ENCODE measurements at regions not wholly inside any gene's neighbourhood (a gene's known extent, or its start where the extent isn't known, plus 50 kb on each side); places are given as distances from the start of the nearest gene placed in this dataset.

DNA sequence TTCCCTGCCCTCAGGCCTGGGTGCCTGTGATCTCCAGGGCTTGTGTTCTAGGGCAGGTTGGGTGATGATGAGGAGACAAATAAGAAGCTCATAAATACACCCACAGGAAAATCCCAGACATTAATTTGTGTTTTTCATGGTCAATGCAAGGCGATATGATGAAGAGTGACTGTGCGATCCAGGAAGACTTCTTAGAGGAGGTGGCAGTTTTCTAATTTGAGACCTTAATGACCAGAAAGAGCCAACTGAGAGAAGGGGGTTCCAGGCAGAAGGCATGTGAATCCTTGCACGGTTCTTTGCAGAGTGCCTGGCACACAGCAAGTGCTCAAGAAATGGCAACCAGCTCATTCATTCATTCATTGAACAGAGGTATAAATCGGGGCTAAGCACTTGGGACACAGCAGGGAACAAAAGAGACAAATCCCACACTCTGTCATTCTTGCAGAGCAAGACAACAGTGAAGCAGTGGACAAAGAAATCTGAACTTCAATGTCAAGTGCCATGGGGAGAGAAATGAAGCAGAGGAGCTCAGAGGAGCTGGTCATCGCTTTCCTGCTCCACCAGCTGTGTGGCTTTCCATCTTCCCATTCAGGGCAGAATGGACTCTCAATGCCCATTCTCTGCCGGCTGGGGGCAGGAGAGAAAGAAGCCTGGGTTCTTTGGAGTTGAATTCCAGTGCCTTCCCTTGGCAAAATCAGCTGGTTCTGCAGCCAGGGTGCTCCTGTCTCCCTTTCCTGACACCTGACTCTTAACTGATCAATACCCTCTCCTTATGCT is 128.3 kb downstream of the AACS start:
- peaks cover 4% of the 10 kb centered on the region for H3K4me1 ChIP-seq (ENCODE audit: low read depth)
- DNase-seq (ENCODE audit: low read depth in 1 of 2, low spot score in 1 of 2): no peak
- H3K9me3 ChIP-seq (ENCODE audit: low read depth): no peaks in the 10 kb centered on the region
- no peak for TF ChIP-seq CTCF (IDR thresholded peaks at IDR 0.05; ENCODE audit: low read depth, low read length)
- no peaks in the 10 kb centered on the region for H3K36me3 ChIP-seq
- no peak overlapping the region for H3K4me3 ChIP-seq
- H3K27ac ChIP-seq: no peak overlapping the region
- H3K27me3 ChIP-seq: peaks cover 17% of the 10 kb centered on the region

DNA sequence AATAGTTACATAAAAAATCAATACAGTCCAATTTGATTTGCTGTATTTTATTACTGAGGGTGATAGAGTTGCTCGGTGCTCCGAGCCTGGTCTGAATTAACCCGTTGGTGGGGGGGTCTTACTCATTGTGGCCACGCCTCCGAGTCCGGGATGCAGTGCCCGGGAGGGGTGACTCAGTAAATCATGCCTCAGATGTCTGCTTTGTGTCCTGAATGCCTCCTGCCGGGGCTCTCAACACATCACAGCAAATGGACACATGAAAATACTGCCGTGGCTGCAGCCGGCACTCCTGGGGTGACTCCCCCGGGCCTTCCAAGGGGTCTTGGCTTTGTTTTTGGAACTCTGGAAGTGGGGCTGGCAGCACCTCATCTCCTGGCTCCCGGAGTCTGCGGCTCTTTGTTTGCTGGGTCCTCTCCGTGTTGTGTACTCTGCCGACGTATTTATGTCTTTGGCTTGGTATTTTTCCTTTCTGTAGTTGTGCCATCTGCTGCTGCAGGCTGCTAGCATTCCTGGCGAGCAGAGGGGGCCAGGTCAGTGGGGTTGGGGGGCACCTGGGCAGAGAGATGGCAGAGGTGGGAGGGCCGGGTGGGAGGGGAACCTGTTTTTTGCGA is 129.0 kb downstream of the AACS start:
- Histone ChIP-seq H3K36me3 (no peaks in the 10 kb centered on the region), H3K27ac (no peak overlapping the region), H3K27me3 (peaks cover 10% of the 10 kb centered on the region), H3K9me3 (ENCODE audit: low read depth) (no peaks in the 10 kb centered on the region), H3K4me1 (ENCODE audit: low read depth) (no peaks in the 10 kb centered on the region), H3K4me3 (no peak overlapping the region)
- no peak for TF ChIP-seq CTCF (IDR thresholded peaks at IDR 0.05; ENCODE audit: low read depth, low read length)
- DNase-seq (ENCODE audit: low read depth in 1 of 2, low spot score in 1 of 2): no peak

GRCh38 chr12:125194987-125195386 is 129.8 kb downstream of the AACS start:
- Histone ChIP-seq H3K4me1 (ENCODE audit: low read depth) (no peaks in the 10 kb centered on the region), H3K4me3 (no peak overlapping the region), H3K27me3 (peaks cover 2% of the 10 kb centered on the region), H3K27ac (no peak overlapping the region), H3K9me3 (ENCODE audit: low read depth) (no peaks in the 10 kb centered on the region), H3K36me3 (no peaks in the 10 kb centered on the region)
- DNase-seq (ENCODE audit: low read depth in 1 of 2, low spot score in 1 of 2): peak in 1 of 2 donors; percentile 45
- no peak for TF ChIP-seq CTCF (IDR thresholded peaks at IDR 0.05; ENCODE audit: low read depth, low read length)

DNA sequence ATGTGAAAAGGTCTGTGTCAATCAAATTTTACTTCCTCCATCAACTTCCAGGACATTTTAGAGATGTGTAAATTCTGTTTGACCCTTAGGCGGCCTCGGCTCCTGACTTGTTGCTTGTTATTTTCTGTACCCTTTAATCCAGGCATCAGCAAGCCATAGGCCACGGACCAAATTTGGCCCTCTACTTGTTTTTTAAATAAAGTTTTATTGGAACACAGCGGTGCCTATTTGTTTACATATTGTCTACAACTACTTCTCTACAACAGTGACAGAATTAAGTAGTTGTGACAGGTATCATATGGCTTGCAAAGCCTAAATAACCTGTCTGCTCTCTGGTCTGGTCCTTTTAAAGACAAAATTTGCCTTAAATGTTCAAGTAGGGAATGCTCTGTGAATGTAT is 132.1 kb downstream of the AACS start:
- H3K27ac ChIP-seq: no peak overlapping the region
- no peak for DNase-seq (ENCODE audit: low read depth in 1 of 2, low spot score in 1 of 2)
- no peaks in the 10 kb centered on the region for H3K9me3 ChIP-seq (ENCODE audit: low read depth)
- no peak overlapping the region for H3K4me3 ChIP-seq
- TF ChIP-seq CTCF (IDR thresholded peaks at IDR 0.05; ENCODE audit: low read depth, low read length): no peak
- no peaks in the 10 kb centered on the region for H3K36me3 ChIP-seq
- no peaks in the 10 kb centered on the region for H3K27me3 ChIP-seq
- H3K4me1 ChIP-seq (ENCODE audit: low read depth): no peaks in the 10 kb centered on the region

DNA sequence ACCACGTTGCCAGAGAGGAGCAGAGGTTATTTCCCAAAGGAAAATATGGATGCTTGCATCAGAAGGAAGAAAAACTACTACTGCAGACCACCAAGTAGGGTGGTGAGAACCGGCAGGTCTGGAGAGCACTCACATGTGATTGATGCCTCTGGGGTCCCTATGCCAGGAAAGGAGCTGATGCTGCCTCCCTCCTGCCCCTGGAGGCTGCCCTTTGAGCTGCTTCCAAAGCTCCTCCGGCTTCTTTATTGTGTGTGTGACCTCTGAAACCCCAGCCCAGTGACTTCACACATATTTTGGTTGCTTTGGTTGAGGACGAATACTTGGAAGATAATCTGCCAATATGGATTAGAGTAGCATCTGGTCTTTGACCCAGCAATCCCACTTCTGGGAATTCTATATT is 133.4 kb downstream of the AACS start:
- H3K27me3 ChIP-seq: no peaks in the 10 kb centered on the region
- H3K27ac ChIP-seq: no peak overlapping the region
- no peak for DNase-seq (ENCODE audit: low read depth in 1 of 2, low spot score in 1 of 2)
- no peak overlapping the region for H3K4me3 ChIP-seq
- TF ChIP-seq CTCF (IDR thresholded peaks at IDR 0.05; ENCODE audit: low read depth, low read length): no peak
- no peaks in the 10 kb centered on the region for H3K9me3 ChIP-seq (ENCODE audit: low read depth)
- H3K36me3 ChIP-seq: no peaks in the 10 kb centered on the region
- no peaks in the 10 kb centered on the region for H3K4me1 ChIP-seq (ENCODE audit: low read depth)
